ENCODE measurements at regions not wholly inside any gene's neighbourhood (a gene's known extent, or its start where the extent isn't known, plus 50 kb on each side); places are given as distances from the start of the nearest gene placed in this dataset.

DNA sequence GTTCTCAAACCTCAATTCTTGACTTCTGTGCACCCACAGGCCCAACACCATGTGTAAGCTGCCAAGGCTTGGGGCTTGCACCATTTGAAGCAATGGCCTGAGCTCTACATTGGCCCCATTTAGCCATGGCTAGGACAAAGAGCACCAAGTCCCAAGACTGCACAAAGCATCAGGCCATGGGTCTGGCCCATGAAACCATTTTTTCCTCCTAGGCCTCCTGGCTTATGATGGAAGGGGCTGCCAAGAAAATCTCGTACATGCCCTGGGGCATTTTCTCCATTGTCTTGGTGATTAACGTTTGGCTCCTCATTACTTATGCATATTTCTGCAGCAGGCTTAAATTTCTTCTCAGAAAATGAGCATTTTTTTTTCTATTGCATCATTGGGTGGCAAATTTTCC lies 1128.7 kb upstream of the ADGRB3 start:
- no peaks in the 10 kb centered on the region for H4K20me1 ChIP-seq (ENCODE audit: insufficient read depth)
- no peak overlapping the region for H3K9ac ChIP-seq
- H3K27me3 ChIP-seq (ENCODE audit: insufficient read depth, low read depth) = no peaks in the 10 kb centered on the region
- H3K4me2 ChIP-seq = no peak overlapping the region
- no peak overlapping the region for H3K27ac ChIP-seq
- TF ChIP-seq, protein P1, sequence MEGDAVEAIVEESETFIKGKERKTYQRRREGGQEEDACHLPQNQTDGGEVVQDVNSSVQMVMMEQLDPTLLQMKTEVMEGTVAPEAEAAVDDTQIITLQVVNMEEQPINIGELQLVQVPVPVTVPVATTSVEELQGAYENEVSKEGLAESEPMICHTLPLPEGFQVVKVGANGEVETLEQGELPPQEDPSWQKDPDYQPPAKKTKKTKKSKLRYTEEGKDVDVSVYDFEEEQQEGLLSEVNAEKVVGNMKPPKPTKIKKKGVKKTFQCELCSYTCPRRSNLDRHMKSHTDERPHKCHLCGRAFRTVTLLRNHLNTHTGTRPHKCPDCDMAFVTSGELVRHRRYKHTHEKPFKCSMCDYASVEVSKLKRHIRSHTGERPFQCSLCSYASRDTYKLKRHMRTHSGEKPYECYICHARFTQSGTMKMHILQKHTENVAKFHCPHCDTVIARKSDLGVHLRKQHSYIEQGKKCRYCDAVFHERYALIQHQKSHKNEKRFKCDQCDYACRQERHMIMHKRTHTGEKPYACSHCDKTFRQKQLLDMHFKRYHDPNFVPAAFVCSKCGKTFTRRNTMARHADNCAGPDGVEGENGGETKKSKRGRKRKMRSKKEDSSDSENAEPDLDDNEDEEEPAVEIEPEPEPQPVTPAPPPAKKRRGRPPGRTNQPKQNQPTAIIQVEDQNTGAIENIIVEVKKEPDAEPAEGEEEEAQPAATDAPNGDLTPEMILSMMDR (conservative IDR thresholded peaks at IDR 0.05; ENCODE audit: low read depth, low read length) = no peak
- H3K4me3 ChIP-seq (IDR thresholded peaks at IDR 0.05; ENCODE audit: insufficient read depth, low read depth, low read length) = no peak overlapping the region
- H3K36me3 ChIP-seq (ENCODE audit: insufficient read depth) = no peaks in the 10 kb centered on the region
- no peaks in the 10 kb centered on the region for H3K79me2 ChIP-seq (ENCODE audit: insufficient read depth, low read depth)
- H2AFZ ChIP-seq (ENCODE audit: low read depth) = no peak overlapping the region
- no peaks in the 10 kb centered on the region for H3K4me1 ChIP-seq (ENCODE audit: low read depth, poor library complexity, severe bottlenecking)

DNA sequence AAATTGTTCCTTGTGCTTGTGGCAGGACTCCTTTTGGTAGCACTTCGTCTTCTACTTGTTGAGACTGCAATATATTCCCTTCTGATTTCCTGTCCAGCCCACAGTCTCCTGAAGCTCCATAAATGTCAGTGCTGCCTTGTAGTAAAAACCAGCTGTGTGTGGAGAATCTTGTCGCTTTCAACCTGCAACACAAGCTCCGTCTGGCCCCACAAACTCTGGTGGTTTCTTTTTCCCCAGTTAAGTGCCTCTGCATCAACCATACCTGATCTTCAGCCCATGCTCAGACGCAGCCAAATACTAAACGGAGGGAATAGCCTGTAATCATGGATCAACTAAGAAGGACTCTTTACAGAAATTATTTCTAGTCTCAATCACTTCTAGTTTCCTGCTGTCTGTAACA lies 1133.3 kb upstream of the ADGRB3 start:
- no peaks in the 10 kb centered on the region for H3K27me3 ChIP-seq (ENCODE audit: insufficient read depth, low read depth)
- no peak overlapping the region for H2AFZ ChIP-seq (ENCODE audit: low read depth)
- no peak overlapping the region for H3K27ac ChIP-seq
- H3K4me3 ChIP-seq (IDR thresholded peaks at IDR 0.05; ENCODE audit: insufficient read depth, low read depth, low read length) = no peak overlapping the region
- H3K4me1 ChIP-seq (ENCODE audit: low read depth, poor library complexity, severe bottlenecking) = no peaks in the 10 kb centered on the region
- H3K9ac ChIP-seq = no peak overlapping the region
- no peaks in the 10 kb centered on the region for H3K79me2 ChIP-seq (ENCODE audit: insufficient read depth, low read depth)
- no peak overlapping the region for H3K4me2 ChIP-seq
- TF ChIP-seq, protein P1 (conservative IDR thresholded peaks at IDR 0.05; ENCODE audit: low read depth, low read length) = no peak
- no peaks in the 10 kb centered on the region for H3K36me3 ChIP-seq (ENCODE audit: insufficient read depth)
- H4K20me1 ChIP-seq (ENCODE audit: insufficient read depth) = no peaks in the 10 kb centered on the region

DNA sequence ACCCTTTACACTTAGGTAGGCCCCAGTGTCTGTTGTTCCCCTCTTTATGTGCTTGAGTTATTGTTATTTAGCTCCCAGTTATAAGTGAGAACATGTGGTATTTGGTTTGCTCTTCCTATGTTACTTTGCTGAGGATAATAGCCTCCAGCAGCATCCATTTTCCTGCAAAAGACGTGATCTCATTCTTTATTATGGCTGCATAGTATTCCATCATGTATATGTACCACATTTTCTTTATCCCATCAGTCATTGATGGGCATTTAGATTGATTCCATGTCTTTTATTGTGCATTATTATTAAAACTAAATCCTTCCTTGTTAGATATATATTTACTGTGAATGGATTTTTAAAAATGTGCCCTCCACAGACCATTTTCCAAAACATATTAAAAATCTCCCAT lies 1137.3 kb upstream of the ADGRB3 start:
- no peaks in the 10 kb centered on the region for H3K4me1 ChIP-seq (ENCODE audit: low read depth, poor library complexity, severe bottlenecking)
- TF ChIP-seq, protein P1 (conservative IDR thresholded peaks at IDR 0.05; ENCODE audit: low read depth, low read length) = no peak

DNA sequence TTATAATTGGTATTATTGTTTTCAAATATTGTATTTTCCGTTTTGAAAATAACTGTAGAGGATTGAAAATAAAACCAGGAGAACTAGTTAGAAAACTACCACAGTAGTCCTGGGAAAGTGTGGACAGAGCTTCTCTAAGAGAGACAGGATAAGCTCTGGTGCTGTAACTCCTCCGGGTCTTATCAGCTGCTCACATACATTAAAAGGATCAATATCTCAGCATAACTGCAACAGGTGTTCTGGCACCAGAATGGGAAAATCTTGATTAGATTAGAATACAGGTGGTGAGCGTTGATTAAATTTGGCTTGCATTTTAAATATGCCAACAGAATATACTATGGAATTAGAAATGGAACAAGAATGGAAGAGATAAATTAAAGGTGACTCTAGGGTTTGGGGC lies 1138.9 kb upstream of the ADGRB3 start:
- H3K27ac ChIP-seq = no peak overlapping the region
- no peaks in the 10 kb centered on the region for H3K4me1 ChIP-seq (ENCODE audit: low read depth, poor library complexity, severe bottlenecking)
- TF ChIP-seq, protein P1 (conservative IDR thresholded peaks at IDR 0.05; ENCODE audit: low read depth, low read length) = no peak
- H3K27me3 ChIP-seq (ENCODE audit: insufficient read depth, low read depth) = no peaks in the 10 kb centered on the region
- H3K4me3 ChIP-seq (IDR thresholded peaks at IDR 0.05; ENCODE audit: insufficient read depth, low read depth, low read length) = no peak overlapping the region
- H4K20me1 ChIP-seq (ENCODE audit: insufficient read depth) = no peaks in the 10 kb centered on the region
- no peak overlapping the region for H3K9ac ChIP-seq
- no peaks in the 10 kb centered on the region for H3K36me3 ChIP-seq (ENCODE audit: insufficient read depth)
- no peak overlapping the region for H2AFZ ChIP-seq (ENCODE audit: low read depth)
- H3K4me2 ChIP-seq = no peak overlapping the region
- no peaks in the 10 kb centered on the region for H3K79me2 ChIP-seq (ENCODE audit: insufficient read depth, low read depth)

More for the DNA sequence above, 1137.3 kb upstream of the ADGRB3 start:
- Histone ChIP-seq H3K4me2 (no peak overlapping the region), H3K79me2 (ENCODE audit: insufficient read depth, low read depth) (no peaks in the 10 kb centered on the region), H4K20me1 (ENCODE audit: insufficient read depth) (no peaks in the 10 kb centered on the region), H2AFZ (ENCODE audit: low read depth) (no peak overlapping the region), H3K36me3 (ENCODE audit: insufficient read depth) (no peaks in the 10 kb centered on the region), H3K27me3 (ENCODE audit: insufficient read depth, low read depth) (no peaks in the 10 kb centered on the region), H3K9ac (no peak overlapping the region), H3K4me3 (IDR thresholded peaks at IDR 0.05; ENCODE audit: insufficient read depth, low read depth, low read length) (no peak overlapping the region), H3K27ac (no peak overlapping the region)
